ENCODE measurements at regions not wholly inside any gene's neighbourhood (a gene's known extent, or its start where the extent isn't known, plus 50 kb on each side); places are given as distances from the start of the nearest gene placed in this dataset.

GRCh38 chr22:22369964-22370270, 125.3 kb downstream of the VPREB1 start:
- TF ChIP-seq CTCF (conservative IDR thresholded peaks at IDR 0.05) (no peak), ZFX (IDR thresholded peaks at IDR 0.05) (no peak)

All from C4-2B (cell line).